T-helper 1 cell treated with Interleukin-12 subunit alpha and Interleukin-12 subunit beta and Interleukin-4 antibody, amounts not matched to agents 30 μg/mL and 1 μg/mL, for 36 hours (primary cell): ENCODE measurements at regions not wholly inside any gene's neighbourhood (a gene's known extent, or its start where the extent isn't known, plus 50 kb on each side); places are given as distances from the start of the nearest gene placed in this dataset.
A peak's percentile ranks its signal among the peaks of the same experiment; 100 is the strongest.

Experiments
- H3K27ac Mint-ChIP-seq: one replicate; pipeline ENCODE4 v1.8.0; 2021; ENCODE audit warnings: mild to moderate bottlenecking, mixed read lengths
- H3K27me3 Mint-ChIP-seq: one replicate; pipeline ENCODE4 v1.8.0; 2021; ENCODE audit warnings: low read depth, mixed read lengths
- H3K36me3 Mint-ChIP-seq: one replicate; pipeline ENCODE4 v1.8.0; 2021; ENCODE audit warnings: low read depth, mixed read lengths
- H3K4me1 Mint-ChIP-seq: one replicate; pipeline ENCODE4 v1.8.0; 2021; ENCODE audit warnings: low read depth, mixed read lengths
- H3K4me3 Mint-ChIP-seq: one replicate; pipeline ENCODE4 v1.8.0; 2021; ENCODE audit warnings: mild to moderate bottlenecking, moderate library complexity, mixed read lengths
- H3K9me3 Mint-ChIP-seq: one replicate; pipeline ENCODE4 v1.8.0; 2021; ENCODE audit warnings: mixed read lengths

GRCh38 chr2:207312006-207312356, 146.2 kb upstream of the KLF7 start:
- no peaks in the 10 kb centered on the region for H3K9me3 Mint-ChIP-seq
- H3K36me3 Mint-ChIP-seq = peaks cover 3% of the 10 kb centered on the region
- no peaks in the 10 kb centered on the region for H3K27me3 Mint-ChIP-seq
- H3K4me3 Mint-ChIP-seq = no peak overlapping the region
- H3K4me1 Mint-ChIP-seq = peaks cover 33% of the 10 kb centered on the region
- peak overlapping the region; percentile 31 for H3K27ac Mint-ChIP-seq

- Mint-ChIP-seq H3K4me1 (peaks cover 37% of the 10 kb centered on the region), H3K4me3 (no peak overlapping the region), H3K27ac (no peak overlapping the region), H3K36me3 (peaks cover 3% of the 10 kb centered on the region), H3K9me3 (no peaks in the 10 kb centered on the region), H3K27me3 (no peaks in the 10 kb centered on the region)
Measured at GRCh38 chr2:207313947-207314346, 148.2 kb upstream of the KLF7 start.

- no peaks in the 10 kb centered on the region for H3K27me3 Mint-ChIP-seq
- H3K4me3 Mint-ChIP-seq = no peak overlapping the region
- H3K27ac Mint-ChIP-seq = no peak overlapping the region
- peaks cover 3% of the 10 kb centered on the region for H3K36me3 Mint-ChIP-seq
- peaks cover 40% of the 10 kb centered on the region for H3K4me1 Mint-ChIP-seq
- H3K9me3 Mint-ChIP-seq = no peaks in the 10 kb centered on the region
Measured at GRCh38 chr2:207315131-207315530, 149.4 kb upstream of the KLF7 start.

DNA sequence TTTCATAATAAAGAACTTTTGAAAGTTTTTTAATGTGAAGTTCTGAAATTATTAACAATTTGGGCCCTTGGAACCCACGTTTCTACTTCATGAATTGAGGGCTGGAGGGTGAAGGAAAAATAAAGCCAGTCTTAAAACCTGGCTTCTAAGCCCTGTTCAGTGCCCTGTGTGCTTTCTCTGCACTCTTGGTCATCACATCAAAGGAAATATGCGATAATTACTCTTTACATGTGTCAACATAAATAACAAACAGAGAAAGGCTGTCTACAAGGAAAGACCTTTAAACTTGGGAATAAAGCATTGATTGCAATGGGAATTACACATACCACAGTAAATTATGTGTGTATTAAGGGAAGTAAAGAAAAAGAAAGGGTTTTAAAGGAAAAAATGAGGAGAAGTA, 150.7 kb upstream of the KLF7 start:
- peaks cover 30% of the 10 kb centered on the region for H3K4me1 Mint-ChIP-seq
- peaks cover under 1% of the 10 kb centered on the region for H3K36me3 Mint-ChIP-seq
- H3K4me3 Mint-ChIP-seq = no peak overlapping the region
- no peaks in the 10 kb centered on the region for H3K9me3 Mint-ChIP-seq
- H3K27ac Mint-ChIP-seq = no peak overlapping the region
- H3K27me3 Mint-ChIP-seq = no peaks in the 10 kb centered on the region

DNA sequence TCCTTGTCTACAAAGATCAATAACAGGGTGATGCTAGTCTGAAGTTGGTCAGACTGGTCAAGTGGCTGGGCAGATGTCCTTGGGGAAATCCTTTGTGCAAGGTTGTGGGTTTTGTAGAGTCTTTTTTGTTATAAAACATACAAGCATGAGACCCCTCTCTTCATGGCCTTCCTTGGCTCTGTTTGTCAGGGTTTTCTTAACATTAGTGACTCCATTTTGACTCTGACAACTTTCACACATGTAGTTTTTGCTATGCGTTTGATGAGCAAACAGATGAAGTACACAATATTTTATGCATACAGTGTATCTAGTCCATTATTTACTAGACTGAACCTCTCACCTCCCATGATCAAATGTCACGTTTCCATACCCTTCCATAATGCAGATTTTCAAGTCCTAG, 151.2 kb upstream of the KLF7 start:
- no peaks in the 10 kb centered on the region for H3K36me3 Mint-ChIP-seq
- peaks cover 27% of the 10 kb centered on the region for H3K4me1 Mint-ChIP-seq
- H3K9me3 Mint-ChIP-seq = no peaks in the 10 kb centered on the region
- H3K27ac Mint-ChIP-seq = no peak overlapping the region
- H3K27me3 Mint-ChIP-seq = no peaks in the 10 kb centered on the region
- H3K4me3 Mint-ChIP-seq = no peak overlapping the region

GRCh38 chr2:207317378-207317984, 151.7 kb upstream of the KLF7 start:
- no peaks in the 10 kb centered on the region for H3K27me3 Mint-ChIP-seq
- H3K4me3 Mint-ChIP-seq = no peak overlapping the region
- H3K36me3 Mint-ChIP-seq = no peaks in the 10 kb centered on the region
- H3K9me3 Mint-ChIP-seq = no peaks in the 10 kb centered on the region
- H3K27ac Mint-ChIP-seq = no peak overlapping the region
- peaks cover 24% of the 10 kb centered on the region for H3K4me1 Mint-ChIP-seq

DNA sequence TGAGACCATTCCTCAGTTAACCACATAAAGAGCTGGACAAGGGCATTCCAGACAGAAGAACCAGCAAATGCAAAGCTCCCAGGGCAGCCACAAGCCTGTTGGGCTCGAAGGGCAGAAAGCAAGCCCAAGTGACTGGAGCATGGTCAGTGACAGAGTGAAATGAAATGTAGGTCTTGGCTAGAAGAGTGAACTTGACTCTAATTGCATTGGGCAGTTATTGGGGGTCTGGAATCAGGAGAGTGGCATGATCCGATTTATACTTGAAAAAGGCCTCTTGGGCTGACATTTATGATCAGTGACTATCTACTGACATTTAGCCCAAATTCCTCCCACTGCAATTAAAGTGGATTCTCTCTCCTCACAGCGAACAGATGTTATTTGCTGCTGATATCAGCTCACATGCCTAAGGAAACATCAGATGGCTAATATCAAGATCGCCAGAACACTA, 152.5 kb upstream of the KLF7 start:
- Mint-ChIP-seq H3K4me1 (peaks cover 20% of the 10 kb centered on the region), H3K27ac (peak overlapping the region; percentile 23), H3K36me3 (no peaks in the 10 kb centered on the region), H3K9me3 (no peaks in the 10 kb centered on the region), H3K27me3 (no peaks in the 10 kb centered on the region), H3K4me3 (no peak overlapping the region)

- Mint-ChIP-seq H3K36me3 (no peaks in the 10 kb centered on the region), H3K4me1 (peaks cover 19% of the 10 kb centered on the region), H3K27me3 (no peaks in the 10 kb centered on the region), H3K4me3 (no peak overlapping the region), H3K27ac (no peak overlapping the region), H3K9me3 (no peaks in the 10 kb centered on the region)
Measured at GRCh38 chr2:207319316-207319715, 153.6 kb upstream of the KLF7 start.

DNA sequence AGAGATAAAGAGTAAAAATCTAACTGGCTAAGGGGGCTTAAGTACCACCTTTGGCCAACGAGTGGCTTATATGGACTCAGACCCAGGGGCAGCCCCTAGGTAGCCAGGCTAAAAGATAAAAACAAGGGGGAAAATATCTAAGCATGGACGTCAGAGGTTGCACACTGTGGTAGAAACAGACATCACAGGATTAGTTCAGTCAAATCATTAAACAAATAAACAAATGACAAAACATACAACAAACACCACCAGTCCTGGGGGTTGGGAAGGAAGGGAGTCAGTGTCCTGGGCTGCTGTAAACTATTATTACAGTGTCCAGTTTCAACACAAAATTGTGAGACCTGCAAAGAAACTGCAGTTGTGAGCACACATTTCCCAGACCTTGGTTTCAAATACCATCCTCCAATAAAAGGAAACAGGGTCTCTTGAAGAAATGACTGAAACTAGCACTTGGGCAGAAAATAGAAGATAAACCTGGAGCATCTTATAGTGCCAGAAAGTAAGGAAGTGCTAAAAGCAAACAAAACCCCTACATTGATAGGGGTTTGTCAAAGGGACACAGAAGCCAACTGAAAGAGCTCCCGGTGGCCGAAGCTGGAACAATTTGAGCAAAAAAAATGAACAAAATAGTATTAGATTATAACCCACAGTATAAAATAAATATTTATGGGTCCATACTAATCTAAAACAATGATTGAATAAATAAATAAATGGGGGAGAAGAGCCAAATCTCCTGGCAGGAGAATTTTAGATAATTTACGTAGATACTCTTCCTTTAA, 154.8 kb upstream of the KLF7 start:
- no peaks in the 10 kb centered on the region for H3K9me3 Mint-ChIP-seq
- H3K4me1 Mint-ChIP-seq = peaks cover 19% of the 10 kb centered on the region
- H3K4me3 Mint-ChIP-seq = no peak overlapping the region
- H3K36me3 Mint-ChIP-seq = no peaks in the 10 kb centered on the region
- no peak overlapping the region for H3K27ac Mint-ChIP-seq
- no peaks in the 10 kb centered on the region for H3K27me3 Mint-ChIP-seq

DNA sequence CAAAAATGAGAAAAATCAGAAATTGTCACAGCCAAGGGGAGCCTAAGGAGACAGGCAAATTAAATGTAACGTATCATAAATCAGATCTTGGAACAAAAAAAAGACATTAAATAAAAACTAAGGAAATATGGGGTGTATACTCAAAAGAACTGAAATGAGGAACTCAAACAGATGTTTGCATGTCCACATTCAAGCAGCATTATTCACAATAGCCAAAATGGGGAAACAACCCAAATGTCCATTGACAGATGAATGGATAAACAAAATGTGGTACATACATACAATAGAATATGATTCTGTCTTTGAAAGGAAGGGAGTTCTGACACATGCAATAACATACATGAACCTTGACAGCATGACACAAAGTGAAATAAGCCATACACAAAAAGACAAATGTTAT, 155.8 kb upstream of the KLF7 start:
- H3K27ac Mint-ChIP-seq = no peak overlapping the region
- H3K9me3 Mint-ChIP-seq = no peaks in the 10 kb centered on the region
- peaks cover 19% of the 10 kb centered on the region for H3K4me1 Mint-ChIP-seq
- H3K4me3 Mint-ChIP-seq = no peak overlapping the region
- no peaks in the 10 kb centered on the region for H3K36me3 Mint-ChIP-seq
- no peaks in the 10 kb centered on the region for H3K27me3 Mint-ChIP-seq

GRCh38 chr2:207324001-207324400, 158.3 kb upstream of the KLF7 start:
- Mint-ChIP-seq H3K9me3 (no peaks in the 10 kb centered on the region), H3K4me3 (no peak overlapping the region), H3K36me3 (no peaks in the 10 kb centered on the region), H3K4me1 (peaks cover 19% of the 10 kb centered on the region), H3K27me3 (no peaks in the 10 kb centered on the region), H3K27ac (no peak overlapping the region)

DNA sequence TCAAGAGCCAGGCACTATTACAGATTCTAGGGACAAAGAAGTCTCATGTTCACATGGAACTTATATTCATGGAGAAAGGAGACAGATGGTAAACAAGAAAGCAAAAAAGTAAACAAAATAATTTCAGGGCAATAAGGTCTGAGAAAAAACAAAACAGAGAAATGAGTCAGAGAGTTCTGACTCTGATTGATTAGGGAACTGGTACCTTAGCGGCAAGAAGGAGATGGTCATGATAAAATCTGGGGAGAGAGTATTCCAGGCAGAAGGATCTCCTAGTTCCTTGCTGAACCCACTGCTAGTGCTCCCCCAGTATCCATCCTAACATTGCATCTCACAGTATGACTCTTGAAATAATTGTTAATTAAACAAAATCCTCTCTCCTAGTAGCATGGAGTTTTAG, 161.8 kb upstream of the KLF7 start:
- H3K4me3 Mint-ChIP-seq = no peak overlapping the region
- H3K4me1 Mint-ChIP-seq = peaks cover 39% of the 10 kb centered on the region
- H3K27ac Mint-ChIP-seq = peak overlapping the region; percentile 22

DNA sequence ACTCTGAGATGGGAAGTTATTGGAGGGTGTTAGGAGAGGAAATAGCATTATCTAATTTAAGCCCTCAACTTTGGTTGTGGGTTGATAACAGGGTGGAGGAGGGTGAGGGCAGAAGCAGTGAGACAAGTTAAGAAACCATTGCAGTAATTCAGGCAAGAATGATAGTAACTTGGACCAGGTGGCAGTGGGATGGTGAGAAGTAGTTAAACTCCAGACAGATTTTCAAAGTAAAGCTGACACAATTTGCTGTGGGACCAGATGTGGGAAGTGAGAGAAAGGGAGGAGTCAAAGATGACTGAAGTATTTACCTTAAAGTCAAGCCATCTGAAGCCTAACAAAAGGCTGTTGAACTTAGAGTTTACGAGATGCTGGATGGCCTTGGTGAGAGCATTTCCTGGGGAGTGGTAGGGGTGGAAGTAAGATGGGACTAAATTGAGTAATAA, 163.2 kb upstream of the KLF7 start:
- Mint-ChIP-seq H3K27me3 (no peaks in the 10 kb centered on the region), H3K27ac (peak overlapping the region; percentile 79), H3K4me1 (peaks cover 52% of the 10 kb centered on the region), H3K36me3 (peaks cover 5% of the 10 kb centered on the region), H3K4me3 (peak overlapping the region; percentile 50), H3K9me3 (no peaks in the 10 kb centered on the region)

More for the DNA sequence above, 161.8 kb upstream of the KLF7 start:
- Mint-ChIP-seq H3K36me3 (no peaks in the 10 kb centered on the region), H3K27me3 (no peaks in the 10 kb centered on the region), H3K9me3 (no peaks in the 10 kb centered on the region)

GRCh38 chr2:207330912-207331311, 165.2 kb upstream of the KLF7 start:
- no peaks in the 10 kb centered on the region for H3K27me3 Mint-ChIP-seq
- no peaks in the 10 kb centered on the region for H3K9me3 Mint-ChIP-seq
- peaks cover 68% of the 10 kb centered on the region for H3K4me1 Mint-ChIP-seq
- H3K4me3 Mint-ChIP-seq = peak overlapping the region; percentile 47
- H3K36me3 Mint-ChIP-seq = peaks cover 5% of the 10 kb centered on the region
- peak overlapping the region; percentile 76 for H3K27ac Mint-ChIP-seq

- Mint-ChIP-seq H3K36me3 (peaks cover 5% of the 10 kb centered on the region), H3K27ac (peak overlapping the region; percentile 89), H3K27me3 (no peaks in the 10 kb centered on the region), H3K9me3 (no peaks in the 10 kb centered on the region), H3K4me3 (no peak overlapping the region), H3K4me1 (peaks cover 69% of the 10 kb centered on the region)
Measured at GRCh38 chr2:207331674-207332073, 165.9 kb upstream of the KLF7 start.
